Choroid plexus epithelial cell (primary cell): ENCODE measurements at regions not wholly inside any gene's neighbourhood (a gene's known extent, or its start where the extent isn't known, plus 50 kb on each side); places are given as distances from the start of the nearest gene placed in this dataset.
"Not testable (repeated sequence)": the region's sequence is repeated elsewhere in the genome, so short reads cannot be mapped to it uniquely, and the experiment has no call there.

Experiments
- DNase-seq: peaks from one replicate; pipeline ENCODE4 v3.0.0-alpha.2; 2010; ENCODE audit warnings: low read depth
- H3K4me3 ChIP-seq: 2 replicates; pipeline ENCODE4 v1.5.1; 2011; ENCODE audit warnings: low read depth, mild to moderate bottlenecking, control low read depth, low read length, moderate library complexity
- CTCF ChIP-seq: conservative IDR thresholded peaks from 2 replicates; pipeline ENCODE4 v1.5.1; 2011; ENCODE audit warnings: low read depth, mild to moderate bottlenecking, control low read depth, inconsistent platforms, low read length, moderate library complexity

- no peak for DNase-seq
Observed at GRCh38 chr13:50461189-50461588, 382.3 kb downstream of the DLEU7 start.

GRCh38 chr13:50463719-50464118 is 379.8 kb downstream of the DLEU7 start:
- DNase-seq: no peak
- TF ChIP-seq CTCF: no peak
- H3K4me3 ChIP-seq: no peak overlapping the region

More at GRCh38 chr13:50461189-50461588, 382.3 kb downstream of the DLEU7 start:
- no peak for TF ChIP-seq CTCF
- H3K4me3 ChIP-seq: no peak overlapping the region

- no peak for DNase-seq
- no peak overlapping the region for H3K4me3 ChIP-seq
- no peak for TF ChIP-seq CTCF
Observed at GRCh38 chr13:50464349-50465251, 378.9 kb downstream of the DLEU7 start.

GRCh38 chr13:50466456-50466855 is 377.0 kb downstream of the DLEU7 start:
- no peak for DNase-seq
- no peak overlapping the region for H3K4me3 ChIP-seq
- TF ChIP-seq CTCF: no peak

GRCh38 chr13:50467156-50468110 is 376.1 kb downstream of the DLEU7 start:
- DNase-seq: no peak
- no peak overlapping the region for H3K4me3 ChIP-seq
- no peak for TF ChIP-seq CTCF

GRCh38 chr13:50468849-50469669 is 374.4 kb downstream of the DLEU7 start:
- no peak overlapping the region for H3K4me3 ChIP-seq
- no peak for DNase-seq
- TF ChIP-seq CTCF: no peak

- not testable (repeated sequence) for DNase-seq, H3K4me3 ChIP-seq
Observed at GRCh38 chr13:50473050-50473449, 370.4 kb downstream of the DLEU7 start.
